ENCODE measurements at regions not wholly inside any gene's neighbourhood (a gene's known extent, or its start where the extent isn't known, plus 50 kb on each side); places are given as distances from the start of the nearest gene placed in this dataset.

DNA sequence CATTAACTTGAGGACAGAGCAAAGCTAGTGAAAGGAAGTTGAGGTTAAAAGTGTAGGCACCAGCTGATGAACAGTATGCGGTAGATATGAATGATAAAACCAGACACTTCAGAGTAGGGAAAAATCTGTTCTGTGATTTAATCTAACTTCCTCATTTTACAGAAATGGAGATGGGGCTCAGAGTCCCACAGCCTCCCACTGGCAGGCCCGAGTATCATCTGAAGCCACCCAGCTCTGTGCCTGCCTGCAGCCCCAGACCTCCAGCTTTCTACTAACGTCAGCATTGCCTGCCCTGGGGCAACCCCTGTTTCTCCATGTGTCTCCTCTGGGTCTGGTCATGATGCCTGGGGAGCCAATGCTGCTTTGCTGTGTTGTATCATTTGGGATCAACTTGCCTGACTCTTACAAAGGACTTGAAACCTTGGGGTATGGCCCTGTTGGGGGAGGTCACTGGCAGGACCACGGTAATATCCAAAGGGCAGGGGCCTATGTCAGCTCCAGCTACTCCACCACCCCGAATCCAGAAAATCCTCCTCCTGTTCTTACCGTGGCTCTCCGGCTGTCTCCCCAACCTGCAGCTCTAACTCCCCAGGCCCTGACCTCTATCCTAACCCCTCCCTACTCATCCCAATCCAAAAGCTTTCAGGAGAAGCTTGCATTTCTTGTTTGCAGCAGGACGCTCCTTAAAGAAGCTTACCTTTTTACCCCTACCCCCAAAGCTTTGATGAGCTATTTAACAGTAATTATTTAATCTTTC, 56.2 kb upstream of the NPY start:
- TF ChIP-seq, protein P1, sequence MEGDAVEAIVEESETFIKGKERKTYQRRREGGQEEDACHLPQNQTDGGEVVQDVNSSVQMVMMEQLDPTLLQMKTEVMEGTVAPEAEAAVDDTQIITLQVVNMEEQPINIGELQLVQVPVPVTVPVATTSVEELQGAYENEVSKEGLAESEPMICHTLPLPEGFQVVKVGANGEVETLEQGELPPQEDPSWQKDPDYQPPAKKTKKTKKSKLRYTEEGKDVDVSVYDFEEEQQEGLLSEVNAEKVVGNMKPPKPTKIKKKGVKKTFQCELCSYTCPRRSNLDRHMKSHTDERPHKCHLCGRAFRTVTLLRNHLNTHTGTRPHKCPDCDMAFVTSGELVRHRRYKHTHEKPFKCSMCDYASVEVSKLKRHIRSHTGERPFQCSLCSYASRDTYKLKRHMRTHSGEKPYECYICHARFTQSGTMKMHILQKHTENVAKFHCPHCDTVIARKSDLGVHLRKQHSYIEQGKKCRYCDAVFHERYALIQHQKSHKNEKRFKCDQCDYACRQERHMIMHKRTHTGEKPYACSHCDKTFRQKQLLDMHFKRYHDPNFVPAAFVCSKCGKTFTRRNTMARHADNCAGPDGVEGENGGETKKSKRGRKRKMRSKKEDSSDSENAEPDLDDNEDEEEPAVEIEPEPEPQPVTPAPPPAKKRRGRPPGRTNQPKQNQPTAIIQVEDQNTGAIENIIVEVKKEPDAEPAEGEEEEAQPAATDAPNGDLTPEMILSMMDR (IDR thresholded peaks at IDR 0.05): no peak
- no peak for TF ChIP-seq POLR2A (IDR thresholded peaks at IDR 0.05)

DNA sequence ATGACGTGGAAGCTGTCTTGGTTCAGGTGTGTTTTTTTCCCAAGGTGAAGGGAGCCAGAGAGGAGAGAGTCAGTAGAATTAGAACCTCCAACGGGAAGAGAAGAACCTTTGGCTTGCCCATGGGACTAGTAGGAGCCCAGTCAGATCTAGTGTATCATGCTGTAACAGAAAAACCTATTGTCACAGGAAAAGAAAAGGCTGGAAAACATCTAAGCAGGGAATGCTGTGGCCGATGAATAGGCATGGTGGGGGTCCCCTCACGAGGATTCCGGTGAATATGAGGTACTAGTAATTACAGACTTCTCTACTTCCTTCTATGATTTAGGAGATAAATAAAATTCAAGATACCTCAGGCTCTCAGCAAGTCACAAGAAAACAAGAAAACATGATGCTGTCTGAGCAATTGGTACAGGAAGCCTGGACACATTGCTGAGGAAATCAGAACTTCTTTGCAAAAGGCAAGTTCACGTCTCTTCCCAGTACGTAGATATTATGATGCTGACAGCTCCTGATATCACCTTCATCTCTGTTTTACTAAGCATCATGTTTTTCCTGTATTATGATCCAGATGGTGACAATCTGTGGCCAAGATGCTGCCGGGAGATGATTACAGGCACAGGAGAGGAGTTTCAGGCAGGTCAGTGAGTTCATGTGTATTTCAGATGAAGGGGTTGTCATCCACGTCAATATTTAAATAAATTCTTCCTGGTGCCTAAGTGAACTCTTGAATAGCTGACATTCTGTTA, 54.3 kb upstream of the NPY start:
- intact Hi-C loops (cut with DNase I): no loop called here

More for the DNA sequence above, 56.2 kb upstream of the NPY start:
- Histone ChIP-seq H3K4me3 (no peak overlapping the region), H3K9me3 (no peaks in the 10 kb centered on the region), H3K4me1 (no peaks in the 10 kb centered on the region), H3K36me3 (no peaks in the 10 kb centered on the region), H3K27me3 (no peaks in the 10 kb centered on the region), H3K27ac (no peak overlapping the region)
- DNase-seq (no peak), ATAC-seq (no peak)
- WGBS (ENCODE audit: insufficient coverage, low coverage, low lambda C conversion rate, missing lambda C conversion rate): 67% methylated on average over 3 of the region's 8 CpGs
- intact Hi-C loops (cut with DNase I): no loop called here

DNA sequence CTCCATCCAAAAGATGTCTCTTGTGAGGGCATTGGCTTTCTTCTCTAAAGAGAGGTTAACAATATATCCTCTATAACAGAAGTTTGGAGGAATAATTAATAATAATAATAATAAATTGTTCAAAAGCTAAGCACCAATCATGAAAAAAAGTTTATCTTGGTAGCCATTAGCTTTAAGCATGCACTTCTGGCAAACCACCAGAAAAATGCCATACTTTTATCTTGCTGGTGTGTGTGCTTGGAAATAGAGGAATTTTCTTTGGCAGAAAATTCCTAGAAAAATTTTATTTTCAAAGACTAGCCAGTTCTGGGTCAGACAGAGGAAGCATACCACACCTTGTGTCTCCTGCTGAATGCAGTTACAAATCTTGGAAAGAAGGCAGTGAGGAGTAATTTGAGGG, 52.5 kb upstream of the NPY start:
- Histone ChIP-seq H3K9me3 (no peaks in the 10 kb centered on the region), H3K27me3 (no peaks in the 10 kb centered on the region), H3K4me1 (no peaks in the 10 kb centered on the region), H3K36me3 (no peaks in the 10 kb centered on the region), H3K27ac (no peak overlapping the region), H3K4me3 (no peak overlapping the region)
- TF ChIP-seq, protein P1 (IDR thresholded peaks at IDR 0.05): no peak
- TF ChIP-seq POLR2A (IDR thresholded peaks at IDR 0.05): no peak
- DNase-seq (no peak), ATAC-seq (no peak)
- intact Hi-C loops (cut with DNase I): no loop called here

More for the DNA sequence above, 54.3 kb upstream of the NPY start:
- Histone ChIP-seq H3K4me1 (no peaks in the 10 kb centered on the region), H3K9me3 (no peaks in the 10 kb centered on the region), H3K27ac (no peak overlapping the region), H3K4me3 (no peak overlapping the region), H3K27me3 (no peaks in the 10 kb centered on the region), H3K36me3 (no peaks in the 10 kb centered on the region)
- no peak for ATAC-seq
- DNase-seq: no peak
- no peak for TF ChIP-seq POLR2A (IDR thresholded peaks at IDR 0.05)
- TF ChIP-seq, protein P1 (IDR thresholded peaks at IDR 0.05): no peak
- WGBS (ENCODE audit: insufficient coverage, low coverage, low lambda C conversion rate, missing lambda C conversion rate): 62% methylated on average over 9 of the region's 9 CpGs

DNA sequence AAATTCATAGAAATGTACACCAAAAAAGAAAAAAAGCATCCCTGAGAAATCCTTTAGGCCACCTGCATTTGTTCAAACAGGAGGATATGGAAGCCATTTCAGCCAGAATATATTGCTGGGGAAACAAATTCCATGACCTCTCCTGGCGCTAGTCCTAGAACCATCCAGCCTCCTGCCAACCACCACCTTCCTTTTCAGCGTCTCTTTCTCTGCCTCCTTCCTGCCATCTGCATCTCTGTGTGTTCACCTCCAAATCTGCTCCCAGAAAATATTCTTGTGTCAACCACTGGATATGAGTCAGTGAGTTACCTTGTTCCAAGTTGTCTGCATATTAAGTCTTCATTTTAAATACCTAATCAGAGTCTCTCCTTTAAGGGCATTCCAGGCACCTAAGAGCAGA, 50.6 kb upstream of the NPY start:
- DNase-seq (no peak), ATAC-seq (no peak)
- Histone ChIP-seq H3K4me3 (no peak overlapping the region), H3K4me1 (no peaks in the 10 kb centered on the region), H3K36me3 (no peaks in the 10 kb centered on the region), H3K27ac (no peak overlapping the region), H3K9me3 (no peaks in the 10 kb centered on the region), H3K27me3 (no peaks in the 10 kb centered on the region)
- intact Hi-C loops (cut with DNase I): no loop called here
- TF ChIP-seq POLR2A (IDR thresholded peaks at IDR 0.05): no peak
- TF ChIP-seq, protein P1 (IDR thresholded peaks at IDR 0.05): no peak
- 74% methylated on average over 2 of the region's 2 CpGs for WGBS (ENCODE audit: insufficient coverage, low coverage, low lambda C conversion rate, missing lambda C conversion rate)

Small RNA genes lying in the stretch of these regions (small RNA-seq; reads per million reads assigned to genes)
- gene RNA5SP228: 0 reads per million in 2 experiments
